ENCODE measurements at regions not wholly inside any gene's neighbourhood (a gene's known extent, or its start where the extent isn't known, plus 50 kb on each side); places are given as distances from the start of the nearest gene placed in this dataset.

GRCh38 chr10:8876171-8876570, 821.7 kb downstream of the GATA3 start:
- no peak for DNase-seq (ENCODE audit: low spot score)

GRCh38 chr10:8889538-8889937, 835.0 kb downstream of the GATA3 start:
- no peak for DNase-seq (ENCODE audit: low spot score)

GRCh38 chr10:8893102-8893501, 838.6 kb downstream of the GATA3 start:
- DNase-seq (ENCODE audit: low spot score) = no peak

GRCh38 chr10:8894148-8894547, 839.7 kb downstream of the GATA3 start:
- no peak for DNase-seq (ENCODE audit: low spot score)

GRCh38 chr10:8897769-8898168, 843.3 kb downstream of the GATA3 start:
- DNase-seq (ENCODE audit: low spot score) = no peak

- no peak for DNase-seq (ENCODE audit: low spot score)
Observed at GRCh38 chr10:8898745-8899330, 844.4 kb downstream of the GATA3 start.

- DNase-seq (ENCODE audit: low spot score) = no peak
Observed at GRCh38 chr10:8902926-8903325, 848.4 kb downstream of the GATA3 start.

GRCh38 chr10:8908013-8908412, 853.5 kb downstream of the GATA3 start:
- no peak for DNase-seq (ENCODE audit: low spot score)

GRCh38 chr10:8910314-8910713, 855.8 kb downstream of the GATA3 start:
- DNase-seq (ENCODE audit: low spot score) = no peak

GRCh38 chr10:8911032-8911431, 856.5 kb downstream of the GATA3 start:
- no peak for DNase-seq (ENCODE audit: low spot score)

GRCh38 chr10:8912108-8912507, 857.6 kb downstream of the GATA3 start:
- DNase-seq (ENCODE audit: low spot score) = no peak

GRCh38 chr10:8913720-8914119, 859.2 kb downstream of the GATA3 start:
- DNase-seq (ENCODE audit: low spot score) = no peak

GRCh38 chr10:8919280-8919679, 864.8 kb downstream of the GATA3 start:
- DNase-seq (ENCODE audit: low spot score) = no peak

- DNase-seq (ENCODE audit: low spot score) = no peak
Observed at GRCh38 chr10:8921568-8921967, 867.1 kb downstream of the GATA3 start.

- no peak for DNase-seq (ENCODE audit: low spot score)
Observed at GRCh38 chr10:8923096-8923495, 868.6 kb downstream of the GATA3 start.

GRCh38 chr10:8927705-8928104, 873.2 kb downstream of the GATA3 start:
- no peak for DNase-seq (ENCODE audit: low spot score)

GRCh38 chr10:8946451-8946850, 892.0 kb downstream of the GATA3 start:
- DNase-seq (ENCODE audit: low spot score) = no peak

- DNase-seq (ENCODE audit: low spot score) = no peak
Observed at GRCh38 chr10:8950978-8951377, 896.5 kb downstream of the GATA3 start.

GRCh38 chr10:8951440-8952089, 897.1 kb downstream of the GATA3 start:
- DNase-seq (ENCODE audit: low spot score) = no peak

- DNase-seq (ENCODE audit: low spot score) = no peak
Observed at GRCh38 chr10:8956400-8956799, 901.9 kb downstream of the GATA3 start.

GRCh38 chr10:8962249-8962648, 907.8 kb downstream of the GATA3 start:
- DNase-seq (ENCODE audit: low spot score) = no peak

- DNase-seq (ENCODE audit: low spot score) = no peak
Observed at GRCh38 chr10:8967061-8967460, 912.6 kb downstream of the GATA3 start.

GRCh38 chr10:8969853-8970252, 915.4 kb downstream of the GATA3 start:
- no peak for DNase-seq (ENCODE audit: low spot score)

GRCh38 chr10:8975535-8975934, 921.0 kb downstream of the GATA3 start:
- no peak for DNase-seq (ENCODE audit: low spot score)

All from activated CD4-positive, alpha-beta T cell treated with anti-CD3 and anti-CD28 coated beads, Interleukin-2, Interleukin-4, amounts not matched to agents 100 ng/mL and 50 ng/mL, durations not matched to agents 16 hours and 8 hours (primary cell).